Epithelial cell of proximal tubule (primary cell): ENCODE measurements at regions not wholly inside any gene's neighbourhood (a gene's known extent, or its start where the extent isn't known, plus 50 kb on each side); places are given as distances from the start of the nearest gene placed in this dataset.

Experiments
- DNase-seq: peaks from one replicate; pipeline ENCODE4 v3.0.0-alpha.2; 2011; ENCODE audit warnings: low read depth
- H3K4me3 ChIP-seq: 2 replicates; pipeline ENCODE4 v1.5.1; 2011; ENCODE audit warnings: low read depth, mild to moderate bottlenecking, low read length
- CTCF ChIP-seq: conservative IDR thresholded peaks from 2 replicates; pipeline ENCODE4 v1.5.1; 2012; ENCODE audit warnings: low read depth, mild to moderate bottlenecking, low read length

- H3K4me3 ChIP-seq, result no peak overlapping the region
- TF ChIP-seq CTCF, result no peak
- no peak for DNase-seq
Measured at GRCh38 chr6:142009647-142010046, 123.1 kb upstream of the GJE1 start.

GRCh38 chr6:142008781-142009180, 123.9 kb upstream of the GJE1 start:
- no peak for TF ChIP-seq CTCF
- H3K4me3 ChIP-seq, result no peak overlapping the region
- no peak for DNase-seq

GRCh38 chr6:142008016-142008735, 124.5 kb upstream of the GJE1 start:
- H3K4me3 ChIP-seq, result no peak overlapping the region
- no peak for DNase-seq
- no peak for TF ChIP-seq CTCF

GRCh38 chr6:142005021-142005420, 127.7 kb upstream of the GJE1 start:
- H3K4me3 ChIP-seq, result no peak overlapping the region
- TF ChIP-seq CTCF, result no peak
- no peak for DNase-seq

- no peak for DNase-seq
- TF ChIP-seq CTCF, result no peak
Measured at GRCh38 chr6:142002825-142003405, 129.8 kb upstream of the GJE1 start.

GRCh38 chr6:141996823-141997222, 135.9 kb upstream of the GJE1 start:
- no peak for TF ChIP-seq CTCF
- DNase-seq, result no peak
- no peak overlapping the region for H3K4me3 ChIP-seq

More at GRCh38 chr6:142002825-142003405, 129.8 kb upstream of the GJE1 start:
- no peak overlapping the region for H3K4me3 ChIP-seq

- H3K4me3 ChIP-seq, result no peak overlapping the region
- DNase-seq, result no peak
- no peak for TF ChIP-seq CTCF
Measured at GRCh38 chr6:141992109-141992508, 140.6 kb upstream of the GJE1 start.
